ENCODE measurements at regions not wholly inside any gene's neighbourhood (a gene's known extent, or its start where the extent isn't known, plus 50 kb on each side); places are given as distances from the start of the nearest gene placed in this dataset.

GRCh38 chr4:145351162-145351561 lies 130.5 kb upstream of the SMAD1 start:
- DNase-seq, result no peak
- intact Hi-C loops (cut with DNase I), result no loop called here

- intact Hi-C loops (cut with DNase I), result no loop called here
Measured at GRCh38 chr4:145348291-145348690, 133.4 kb upstream of the SMAD1 start.

GRCh38 chr4:145347684-145348083 lies 134.0 kb upstream of the SMAD1 start:
- DNase-seq, result peak in 20 of 42 donors; percentile 15 to 63 (median 34)
- intact Hi-C loops (cut with DNase I), result no loop called here

More at GRCh38 chr4:145348291-145348690, 133.4 kb upstream of the SMAD1 start:
- no peak for DNase-seq

- DNase-seq, result no peak
Measured at GRCh38 chr4:145346081-145346480, 135.6 kb upstream of the SMAD1 start.

GRCh38 chr4:145345401-145345800 lies 136.3 kb upstream of the SMAD1 start:
- intact Hi-C loops (cut with DNase I), result no loop called here
- no peak for DNase-seq

More at GRCh38 chr4:145346081-145346480, 135.6 kb upstream of the SMAD1 start:
- intact Hi-C loops (cut with DNase I), result no loop called here

GRCh38 chr4:145341381-145341780 lies 140.3 kb upstream of the SMAD1 start:
- no peak for DNase-seq
- intact Hi-C loops (cut with DNase I), result no loop called here

- DNase-seq, result no peak
- intact Hi-C loops (cut with DNase I), result no loop called here
Measured at GRCh38 chr4:145340071-145340675, 141.5 kb upstream of the SMAD1 start.

- intact Hi-C loops (cut with DNase I), result no loop called here
- no peak for DNase-seq
Measured at GRCh38 chr4:145339075-145339725, 142.5 kb upstream of the SMAD1 start.

GRCh38 chr4:145338568-145338967 lies 143.1 kb upstream of the SMAD1 start:
- DNase-seq, result no peak
- intact Hi-C loops (cut with DNase I), result no loop called here

- intact Hi-C loops (cut with DNase I), result no loop called here
- no peak for DNase-seq
Measured at GRCh38 chr4:145337391-145337790, 144.3 kb upstream of the SMAD1 start.

GRCh38 chr4:145333786-145334185 lies 147.9 kb upstream of the SMAD1 start:
- DNase-seq, result no peak
- intact Hi-C loops (cut with DNase I), result no loop called here

GRCh38 chr4:145326491-145326890 lies 146.1 kb upstream of the OTUD4 start:
- intact Hi-C loops (cut with DNase I), result no loop called here
- DNase-seq, result no peak

GRCh38 chr4:145324161-145324560 lies 143.8 kb upstream of the OTUD4 start:
- no peak for DNase-seq
- intact Hi-C loops (cut with DNase I), result no loop called here

- intact Hi-C loops (cut with DNase I), result no loop called here
Measured at GRCh38 chr4:145320294-145320693, 139.9 kb upstream of the OTUD4 start.

GRCh38 chr4:145319751-145320150 lies 139.4 kb upstream of the OTUD4 start:
- intact Hi-C loops (cut with DNase I), result no loop called here

More at GRCh38 chr4:145320294-145320693, 139.9 kb upstream of the OTUD4 start:
- no peak for DNase-seq

GRCh38 chr4:145316897-145317574 lies 136.6 kb upstream of the OTUD4 start:
- intact Hi-C loops (cut with DNase I), result no loop called here
- no peak for DNase-seq

More at GRCh38 chr4:145319751-145320150, 139.4 kb upstream of the OTUD4 start:
- no peak for DNase-seq

- DNase-seq, result no peak
- intact Hi-C loops (cut with DNase I), result no loop called here
Measured at GRCh38 chr4:145315811-145316225, 135.4 kb upstream of the OTUD4 start.

- DNase-seq, result no peak
- intact Hi-C loops (cut with DNase I), result no loop called here
Measured at GRCh38 chr4:145308598-145308997, 128.2 kb upstream of the OTUD4 start.

GRCh38 chr4:145307763-145308430 lies 127.5 kb upstream of the OTUD4 start:
- DNase-seq, result peak in 27 of 42 donors; percentile 3 to 59 (median 24)
- intact Hi-C loops (cut with DNase I), result no loop called here

- intact Hi-C loops (cut with DNase I), result no loop called here
- no peak for DNase-seq
Measured at GRCh38 chr4:145307120-145307519, 126.7 kb upstream of the OTUD4 start.

All from head of caudate nucleus (tissue), 42 donors.